Fibroblast of skin of scalp (primary cell): ENCODE measurements at regions not wholly inside any gene's neighbourhood (a gene's known extent, or its start where the extent isn't known, plus 50 kb on each side); places are given as distances from the start of the nearest gene placed in this dataset.
"Not testable (repeated sequence)": the region's sequence is repeated elsewhere in the genome, so short reads cannot be mapped to it uniquely, and the experiment has no call there.

Experiments used
- DNase-seq: peaks from one replicate; pipeline ENCODE4 v3.0.0-alpha.2; 2013

- peak; percentile 67 for DNase-seq
These were observed 200.3 kb downstream of the BCL2L11 start for GRCh38 chr2:111320965-111321364.

DNA sequence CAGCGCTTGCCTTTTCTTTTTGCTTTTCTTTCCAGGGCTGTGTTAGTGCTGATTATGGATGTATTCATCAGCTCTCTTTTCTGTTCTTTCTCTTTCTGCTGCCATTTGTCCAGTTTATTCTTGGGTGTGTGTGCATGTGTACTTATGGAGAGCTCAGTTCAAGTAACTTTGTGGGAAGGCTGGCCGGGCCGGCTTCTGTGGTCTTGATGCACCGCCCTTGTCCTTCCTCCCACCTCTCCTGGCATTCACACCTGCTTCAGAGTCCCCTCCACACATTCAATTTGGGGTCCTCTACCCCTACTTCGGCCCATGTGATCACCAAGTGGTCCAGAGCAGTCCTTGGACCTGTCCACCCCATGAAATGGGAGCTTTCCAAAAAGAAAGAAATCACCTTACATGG, 202.7 kb downstream of the BCL2L11 start:
- DNase-seq, result not testable (repeated sequence)

- DNase-seq, result not testable (repeated sequence)
These were observed 207.0 kb downstream of the BCL2L11 start for GRCh38 chr2:111327726-111328125.

DNA sequence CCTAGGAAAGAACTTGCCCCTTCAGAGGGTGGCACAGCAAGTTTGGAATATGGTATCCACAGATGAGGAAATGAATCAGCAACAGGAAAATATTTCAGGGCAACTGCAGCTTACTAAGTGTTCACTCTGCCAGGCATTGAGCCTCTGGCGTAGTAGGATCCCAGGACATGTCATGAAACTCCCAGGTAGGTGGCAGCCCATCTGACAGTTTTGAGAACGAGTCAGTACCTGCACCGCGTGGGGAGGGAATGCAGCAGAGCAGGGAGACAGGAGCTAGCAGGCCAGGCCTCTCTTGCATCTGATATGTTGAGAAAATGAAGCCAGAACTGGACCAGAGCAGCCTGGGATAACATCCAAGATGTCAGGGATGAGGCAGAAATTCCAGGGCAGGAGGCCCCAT, 208.6 kb downstream of the BCL2L11 start:
- DNase-seq, result not testable (repeated sequence)

DNA sequence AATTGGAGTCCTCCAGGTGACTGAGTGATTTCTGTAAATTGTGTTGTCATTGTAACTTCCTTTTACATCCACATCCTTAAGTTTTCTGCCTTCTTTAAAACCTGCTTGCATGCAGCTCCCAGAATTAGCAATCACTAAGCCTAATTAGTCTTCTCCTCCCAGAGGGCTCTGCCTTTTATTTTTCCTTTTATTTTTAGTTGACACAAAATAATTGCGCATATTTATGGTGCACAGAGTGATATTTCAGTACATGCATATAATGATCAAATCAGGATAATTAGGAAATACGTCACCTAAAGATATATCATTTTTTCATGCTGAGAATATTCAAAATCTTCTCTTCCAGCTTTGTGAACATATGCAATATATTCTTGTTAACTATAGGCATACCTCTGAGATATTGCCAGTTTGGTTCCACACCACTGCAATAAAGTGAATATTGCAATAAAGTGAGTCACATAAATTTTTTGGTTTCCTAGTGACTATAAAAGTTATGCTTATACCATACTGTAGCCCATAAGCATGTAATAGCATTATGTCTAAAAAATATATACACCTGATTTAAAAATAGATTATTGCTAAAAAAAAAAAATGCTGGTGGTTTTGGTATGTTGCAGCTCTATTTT, 210.5 kb downstream of the BCL2L11 start:
- not testable (repeated sequence) for DNase-seq

GRCh38 chr2:111335220-111335907, 214.7 kb downstream of the BCL2L11 start:
- DNase-seq, result not testable (repeated sequence)

GRCh38 chr2:111338474-111338873, 217.8 kb downstream of the BCL2L11 start:
- not testable (repeated sequence) for DNase-seq

- not testable (repeated sequence) for DNase-seq
These were observed 218.8 kb downstream of the BCL2L11 start for GRCh38 chr2:111339476-111339875.

- not testable (repeated sequence) for DNase-seq
These were observed 223.9 kb downstream of the BCL2L11 start for GRCh38 chr2:111344590-111344989.

GRCh38 chr2:111345439-111345838, 224.7 kb downstream of the BCL2L11 start:
- DNase-seq, result not testable (repeated sequence)

DNA sequence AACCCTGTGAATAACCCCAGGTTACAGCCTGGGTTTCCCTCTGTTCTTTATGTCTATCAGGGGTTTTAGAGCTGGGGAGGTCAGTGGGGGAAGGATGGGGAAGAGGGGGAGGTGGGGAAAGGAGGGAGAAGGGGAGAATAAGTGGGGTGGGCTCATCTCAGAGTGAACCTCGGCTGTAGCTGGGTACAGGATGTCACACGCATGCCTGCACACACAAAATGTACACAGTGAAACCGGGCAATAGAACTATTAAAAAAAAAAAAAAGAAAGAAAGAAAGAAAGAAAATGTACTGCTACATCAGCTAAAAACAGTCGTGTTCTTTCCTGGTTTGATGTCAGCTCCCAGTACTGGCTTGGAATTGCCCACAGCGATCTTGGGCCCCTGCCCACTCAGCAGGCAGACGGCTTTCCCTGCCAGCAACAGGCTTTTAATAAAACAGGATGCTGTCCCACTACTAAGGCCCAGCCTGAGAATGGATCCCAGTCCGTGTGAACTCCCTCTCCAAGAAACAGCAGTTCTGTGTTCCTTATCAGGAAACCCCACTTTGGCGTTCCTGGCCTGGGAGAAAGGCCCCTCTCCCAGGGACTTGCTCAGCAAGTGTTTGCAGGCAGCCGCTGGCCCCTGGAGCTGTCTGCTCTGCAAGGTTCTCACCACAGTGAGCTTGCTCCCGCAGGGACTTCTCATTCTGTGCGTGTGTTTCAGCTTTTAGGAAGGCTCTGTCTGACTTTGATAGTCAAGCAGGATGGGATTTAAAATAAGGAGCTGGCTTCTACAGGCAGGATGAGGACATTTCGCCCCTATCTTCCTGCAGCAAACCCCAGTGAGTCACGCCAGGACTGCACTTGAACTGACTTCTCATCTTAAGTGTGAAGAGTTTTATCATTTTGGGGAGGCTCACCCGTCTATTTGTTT, 225.6 kb downstream of the BCL2L11 start:
- peak; percentile 60 for DNase-seq

GRCh38 chr2:111347695-111348094, 227.0 kb downstream of the BCL2L11 start:
- not testable (repeated sequence) for DNase-seq

- not testable (repeated sequence) for DNase-seq
These were observed 227.6 kb downstream of the BCL2L11 start for GRCh38 chr2:111348316-111348715.

- not testable (repeated sequence) for DNase-seq
These were observed 234.5 kb downstream of the BCL2L11 start for GRCh38 chr2:111355022-111355817.

- DNase-seq, result not testable (repeated sequence)
These were observed 235.3 kb downstream of the BCL2L11 start for GRCh38 chr2:111355823-111356511.

- DNase-seq, result not testable (repeated sequence)
These were observed 235.9 kb downstream of the BCL2L11 start for GRCh38 chr2:111356512-111357031.

GRCh38 chr2:111365986-111366640, 245.4 kb downstream of the BCL2L11 start:
- not testable (repeated sequence) for DNase-seq

GRCh38 chr2:111366641-111367029, 245.9 kb downstream of the BCL2L11 start:
- DNase-seq, result not testable (repeated sequence)

GRCh38 chr2:111367080-111367479, 246.4 kb downstream of the BCL2L11 start:
- DNase-seq, result not testable (repeated sequence)

DNA sequence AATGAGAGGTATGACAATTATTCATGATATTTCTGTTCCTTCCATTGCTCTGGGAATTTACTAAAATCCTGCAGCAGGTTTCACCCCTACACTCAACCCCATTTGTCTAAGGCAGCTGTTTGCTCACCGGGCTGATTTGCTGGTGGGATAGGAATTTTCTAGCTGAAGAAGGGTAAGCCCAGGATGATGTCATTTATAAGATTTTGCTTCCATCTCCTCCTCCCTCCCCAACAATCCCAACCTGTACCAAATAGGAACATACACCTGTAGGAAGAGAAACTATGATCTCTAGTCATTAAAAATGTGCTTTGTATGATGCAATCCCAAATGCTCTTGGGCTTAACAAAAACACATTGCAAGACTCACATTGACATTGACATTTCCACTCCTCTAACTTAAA, 247.2 kb downstream of the BCL2L11 start:
- DNase-seq, result peak; percentile 39

- DNase-seq, result not testable (repeated sequence)
These were observed 247.6 kb downstream of the BCL2L11 start for GRCh38 chr2:111368288-111368687.
